COLO668 (cell line): ENCODE measurements at regions not wholly inside any gene's neighbourhood (a gene's known extent, or its start where the extent isn't known, plus 50 kb on each side); places are given as distances from the start of the nearest gene placed in this dataset.

Experiments
- DNase-seq: peaks from one replicate; lab custom pipeline; 2025; ENCODE audit not compliant: unreplicated experiment; lab: John Stamatoyannopoulos, UW

GRCh38 chr1:38240618-38241017 is 194.0 kb upstream of the POU3F1 start:
- DNase-seq = no peak

GRCh38 chr1:38239258-38239835 is 192.8 kb upstream of the POU3F1 start:
- DNase-seq = no peak

- no peak for DNase-seq
Measured at GRCh38 chr1:38238294-38238693, 191.7 kb upstream of the POU3F1 start.

GRCh38 chr1:38235705-38236104 is 189.1 kb upstream of the POU3F1 start:
- no peak for DNase-seq

GRCh38 chr1:38231941-38232340 is 185.3 kb upstream of the POU3F1 start:
- DNase-seq = no peak

- no peak for DNase-seq
Measured at GRCh38 chr1:38228718-38229117, 182.1 kb upstream of the POU3F1 start.

- no peak for DNase-seq
Measured at GRCh38 chr1:38225745-38226144, 179.2 kb upstream of the POU3F1 start.

- no peak for DNase-seq
Measured at GRCh38 chr1:38223391-38223790, 176.8 kb upstream of the POU3F1 start.

GRCh38 chr1:38222891-38223290 is 176.3 kb upstream of the POU3F1 start:
- no peak for DNase-seq

- DNase-seq = no peak
Measured at GRCh38 chr1:38221006-38221649, 174.5 kb upstream of the POU3F1 start.

- DNase-seq = no peak
Measured at GRCh38 chr1:38217316-38217715, 170.7 kb upstream of the POU3F1 start.

GRCh38 chr1:38213646-38214434 is 167.2 kb upstream of the POU3F1 start:
- DNase-seq = peak; percentile 37

GRCh38 chr1:38210895-38211177 is 164.2 kb upstream of the POU3F1 start:
- no peak for DNase-seq

- no peak for DNase-seq
Measured at GRCh38 chr1:38210021-38210894, 163.7 kb upstream of the POU3F1 start.

- no peak for DNase-seq
Measured at GRCh38 chr1:38208716-38209632, 162.4 kb upstream of the POU3F1 start.

- DNase-seq = no peak
Measured at GRCh38 chr1:38207906-38208305, 161.3 kb upstream of the POU3F1 start.

- no peak for DNase-seq
Measured at GRCh38 chr1:38207275-38207674, 160.7 kb upstream of the POU3F1 start.

GRCh38 chr1:38204698-38205097 is 158.1 kb upstream of the POU3F1 start:
- DNase-seq = no peak

GRCh38 chr1:38203441-38203840 is 156.8 kb upstream of the POU3F1 start:
- DNase-seq = no peak

GRCh38 chr1:38201431-38201830 is 154.8 kb upstream of the POU3F1 start:
- no peak for DNase-seq

GRCh38 chr1:38198621-38199020 is 152.0 kb upstream of the POU3F1 start:
- no peak for DNase-seq
